ENCODE measurements at regions not wholly inside any gene's neighbourhood (a gene's known extent, or its start where the extent isn't known, plus 50 kb on each side); places are given as distances from the start of the nearest gene placed in this dataset.

DNA sequence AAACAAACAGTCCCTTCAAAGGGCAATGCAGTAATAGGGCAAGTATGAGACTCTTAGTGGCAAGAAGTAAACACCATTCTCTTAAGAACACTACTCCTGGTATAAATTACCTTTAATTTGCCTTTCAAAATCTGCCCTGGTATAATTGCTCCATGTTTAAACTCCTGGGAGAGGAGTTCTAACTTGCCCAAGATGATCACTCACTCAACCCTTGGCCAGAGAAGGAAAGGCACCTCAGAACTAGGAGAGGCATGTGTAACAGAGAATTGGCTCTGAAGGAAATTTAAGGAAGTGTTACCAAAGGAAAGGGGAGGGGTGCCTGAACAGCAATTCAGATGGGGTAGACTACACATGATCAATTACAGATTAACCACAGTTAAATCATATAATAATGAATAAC is 1173.6 kb upstream of the SORCS1 start:
- TF ChIP-seq, protein P1, sequence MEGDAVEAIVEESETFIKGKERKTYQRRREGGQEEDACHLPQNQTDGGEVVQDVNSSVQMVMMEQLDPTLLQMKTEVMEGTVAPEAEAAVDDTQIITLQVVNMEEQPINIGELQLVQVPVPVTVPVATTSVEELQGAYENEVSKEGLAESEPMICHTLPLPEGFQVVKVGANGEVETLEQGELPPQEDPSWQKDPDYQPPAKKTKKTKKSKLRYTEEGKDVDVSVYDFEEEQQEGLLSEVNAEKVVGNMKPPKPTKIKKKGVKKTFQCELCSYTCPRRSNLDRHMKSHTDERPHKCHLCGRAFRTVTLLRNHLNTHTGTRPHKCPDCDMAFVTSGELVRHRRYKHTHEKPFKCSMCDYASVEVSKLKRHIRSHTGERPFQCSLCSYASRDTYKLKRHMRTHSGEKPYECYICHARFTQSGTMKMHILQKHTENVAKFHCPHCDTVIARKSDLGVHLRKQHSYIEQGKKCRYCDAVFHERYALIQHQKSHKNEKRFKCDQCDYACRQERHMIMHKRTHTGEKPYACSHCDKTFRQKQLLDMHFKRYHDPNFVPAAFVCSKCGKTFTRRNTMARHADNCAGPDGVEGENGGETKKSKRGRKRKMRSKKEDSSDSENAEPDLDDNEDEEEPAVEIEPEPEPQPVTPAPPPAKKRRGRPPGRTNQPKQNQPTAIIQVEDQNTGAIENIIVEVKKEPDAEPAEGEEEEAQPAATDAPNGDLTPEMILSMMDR (IDR thresholded peaks at IDR 0.05): no peak
- no peak for TF ChIP-seq POLR2A (IDR thresholded peaks at IDR 0.05)
- no peak for TF ChIP-seq POLR2AphosphoS5 (IDR thresholded peaks at IDR 0.05)
